HCT116 (cell line): ENCODE measurements at regions not wholly inside any gene's neighbourhood (a gene's known extent, or its start where the extent isn't known, plus 50 kb on each side); places are given as distances from the start of the nearest gene placed in this dataset.

Source experiments
- ATAC-seq: fragments of 200-7000 bp; cut with Tn5 transposase; 2 replicates; pipeline ENCODE4 v1.9.1; 2020; ENCODE audit warnings: mild to moderate bottlenecking, moderate library complexity
- BruUV-seq: library from RNA; stranded (reverse); fragments of 400-500 nt; replicated peaks from 2 replicates; lab custom pipeline; 2021; lab: Mats Ljungman, UMichigan
- CTCF ChIA-PET: fragments of 300-600 bp; sonication (Branson Sonifier 250); formaldehyde crosslinking; loops from one replicate; lab custom pipeline; 2021; ENCODE audit warnings: antibody characterized with exemption; lab: Charles Lee
- POLR2A ChIA-PET: fragments of 300-600, 350-600 bp; sonication (Branson Sonifier 250); formaldehyde crosslinking; loops from one replicate; lab custom pipeline; 2021; ENCODE audit warnings: antibody characterized with exemption; lab: Charles Lee
- RAD21 ChIA-PET, 2 experiments: fragments of 300-600 bp; sonication (Branson Sonifier 250); formaldehyde crosslinking; loops; one replicate each; lab custom pipeline; 2023; ENCODE audit warnings: low total read pairs in 2 of 2; ENCODE audit not compliant: uncharacterized antibody in 2 of 2, unreplicated experiment in 2 of 2, low non-redundant PET in 1 of 2; lab: Charles Lee
- DNase-seq: peaks from one replicate; pipeline ENCODE4 v3.0.0-alpha.2; 2010; ENCODE audit warnings: low read depth, low spot score
- H2AFZ ChIP-seq: fragments of 200-600 bp; shearing (Covaris generic), sonication (generic); 2 replicates; pipeline ENCODE4 v1.6.1; 2017; ENCODE audit warnings: low read depth, mixed run types, mixed read lengths, antibody characterized with exemption, low read length; ENCODE audit not compliant: poor library complexity, severe bottlenecking
- H3K27ac ChIP-seq: 2 replicates; pipeline ENCODE4 v1.5.1; 2012; ENCODE audit warnings: low read depth, low read length
- H3K27me3 ChIP-seq: fragments of 200-600 bp; sonication (generic); 2 replicates; pipeline ENCODE4 v1.6.1; 2016; ENCODE audit warnings: mixed run types, low read length, mixed read lengths; ENCODE audit not compliant: insufficient read depth
- H3K36me3 ChIP-seq, 2 experiments: fragments of 200-500 bp in 1 of 2; fragments of 200-600 bp in 1 of 2; sonication (Bioruptor generic) in 1 of 2; sonication (generic) in 1 of 2; 2 replicates each; pipeline versions ENCODE4 v1.5.1 to v1.6.1; 2014 to 2016; ENCODE audit warnings: low read length in 2 of 2, inconsistent platforms in 1 of 2, mixed read lengths in 1 of 2, mixed run types in 1 of 2; ENCODE audit not compliant: insufficient read depth in 2 of 2, control insufficient read depth in 1 of 2
- H3K4me1 ChIP-seq, 2 experiments: fragments of 200-600 bp in 1 of 2; sonication (generic) in 1 of 2; 2 replicates each; pipeline versions ENCODE4 v1.5.1 to v1.6.1; 2012 to 2017; ENCODE audit warnings: low read length in 2 of 2, inconsistent platforms in 1 of 2, mild to moderate bottlenecking in 1 of 2, mixed read lengths in 1 of 2, mixed run types in 1 of 2, moderate library complexity in 1 of 2; ENCODE audit not compliant: insufficient read depth in 2 of 2, control insufficient read depth in 1 of 2
- H3K4me2 ChIP-seq: fragments of 200-600 bp; sonication (generic); 2 replicates; pipeline ENCODE4 v1.6.1; 2017; ENCODE audit warnings: mixed run types, low read length, mixed read lengths
- H3K4me3 ChIP-seq, 2 experiments: fragments of 200-600 bp in 1 of 2; sonication (generic) in 1 of 2; replicated peaks in 1 of 2; 2 replicates each; pipeline ENCODE4 v1.5.1; 2011 to 2016; ENCODE audit warnings: low read length in 2 of 2, control low read depth in 1 of 2, low read depth in 1 of 2, mild to moderate bottlenecking in 1 of 2, mixed read lengths in 1 of 2, mixed run types in 1 of 2
- H3K79me2 ChIP-seq: fragments of 200-600 bp; sonication (generic); 2 replicates; pipeline ENCODE4 v1.6.1; 2017; ENCODE audit warnings: mild to moderate bottlenecking, mixed run types, low read length, moderate library complexity, mixed read lengths; ENCODE audit not compliant: insufficient read depth
- H3K9ac ChIP-seq: fragments of 200-600 bp; sonication (generic); 2 replicates; pipeline ENCODE4 v1.6.1; 2016; ENCODE audit warnings: low read length, mixed read lengths
- H3K9me2 ChIP-seq: fragments of 200-600 bp; sonication (generic), shearing (Covaris generic); 2 replicates; pipeline ENCODE4 v1.6.1; 2017; ENCODE audit warnings: mixed run types, mild to moderate bottlenecking, moderate library complexity; ENCODE audit not compliant: insufficient read depth
- H3K9me3 ChIP-seq, 2 experiments: fragments of 200-500 bp in 1 of 2; fragments of 200-600 bp in 1 of 2; sonication (Bioruptor generic) in 1 of 2; sonication (generic) in 1 of 2; 2 replicates each; pipeline ENCODE4 v1.6.1; 2014 to 2017; ENCODE audit warnings: low read length in 2 of 2, mixed read lengths in 2 of 2, inconsistent platforms in 1 of 2, low read depth in 1 of 2, mild to moderate bottlenecking in 1 of 2, mixed run types in 1 of 2, moderate library complexity in 1 of 2; ENCODE audit not compliant: control insufficient read depth in 1 of 2, insufficient read depth in 1 of 2
- H4K20me1 ChIP-seq: fragments of 200-600 bp; sonication (generic), shearing (Covaris generic); 2 replicates; pipeline ENCODE4 v1.6.1; 2017; ENCODE audit warnings: mixed run types, mild to moderate bottlenecking, moderate library complexity; ENCODE audit not compliant: insufficient read depth
- CBX3 ChIP-seq: IDR thresholded peaks from 2 replicates; pipeline ENCODE4 v1.6.1; 2012; ENCODE audit warnings: low read depth
- CEBPB ChIP-seq: IDR thresholded peaks from 2 replicates; pipeline ENCODE4 v1.6.1; 2012; ENCODE audit warnings: low read depth
- CTCF ChIP-seq, 3 experiments: fragments of 200-600 bp in 1 of 3; sonication (generic) in 1 of 3; IDR thresholded peaks in 2 of 3; conservative IDR thresholded peaks in 1 of 3; 2 replicates each; pipeline ENCODE4 v1.5.1; 2012 to 2017; ENCODE audit warnings: low read depth in 2 of 3, low read length in 2 of 3, antibody characterized with exemption in 1 of 3, borderline replicate concordance in 1 of 3, control low read depth in 1 of 3, mild to moderate bottlenecking in 1 of 3, mixed read lengths in 1 of 3, mixed run types in 1 of 3, moderate library complexity in 1 of 3; ENCODE audit not compliant: insufficient read depth in 1 of 3
- POLR2A ChIP-seq: IDR thresholded peaks from 2 replicates; pipeline ENCODE4 v1.7.0; 2011; ENCODE audit warnings: borderline replicate concordance; ENCODE audit not compliant: insufficient read depth, insufficient read length; ENCODE audit errors: extremely low read depth
- TCF7L2 ChIP-seq: IDR thresholded peaks from 2 replicates; pipeline ENCODE4 v1.7.0; 2011; ENCODE audit warnings: borderline replicate concordance, inconsistent platforms; ENCODE audit not compliant: insufficient read depth, insufficient read length; ENCODE audit errors: extremely low read depth
- YY1 ChIP-seq: IDR thresholded peaks from 2 replicates; pipeline ENCODE4 v1.6.1; 2011; ENCODE audit warnings: low read length, low read depth, moderate library complexity, mild to moderate bottlenecking; ENCODE audit not compliant: insufficient replicate concordance; ENCODE audit errors: extremely low read depth
- ZNF274 ChIP-seq: fragments of 200-500 bp; sonication (Bioruptor generic); IDR thresholded peaks from 2 replicates; pipeline ENCODE4 v1.6.1; 2014; ENCODE audit warnings: mild to moderate bottlenecking, low read depth, low read length, inconsistent platforms
- intact Hi-C: fragments of 100-400 bp; cut with micrococcal nuclease; formaldehyde crosslinking; loops from 2 replicates; pipeline ENCODE4 v1.10.0; 2022

GRCh38 chr6:11912420-11912819 lies 99.7 kb upstream of the HIVEP1 start (continued):
- no peak for TF ChIP-seq TCF7L2
- TF ChIP-seq, all 23 proteins: peak for 2

DNA sequence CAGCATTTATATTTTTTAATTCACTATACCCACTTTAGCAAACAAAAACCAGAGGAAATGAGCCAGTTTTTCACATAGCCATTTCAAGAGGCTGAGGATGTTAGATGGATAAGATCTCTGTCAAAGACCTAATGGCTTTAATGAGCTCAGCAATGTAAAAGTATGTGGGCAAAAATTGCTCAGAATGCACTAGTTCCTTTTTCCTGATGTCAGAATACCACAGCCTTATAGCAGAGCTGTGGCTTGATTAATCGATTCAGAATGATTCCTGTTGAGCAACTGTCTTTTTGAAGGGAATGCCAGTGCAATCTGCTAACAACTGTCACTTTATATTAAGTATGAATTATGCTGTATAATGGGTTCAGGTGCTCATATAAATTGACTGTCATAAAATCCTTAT lies 100.6 kb upstream of the HIVEP1 start:
- H3K79me2 ChIP-seq = no peaks in the 10 kb centered on the region
- no peak overlapping the region for H2AFZ ChIP-seq
- intact Hi-C loops = no loop called here
- H3K27me3 ChIP-seq = no peaks in the 10 kb centered on the region
- no TSS peak for BruUV-seq
- no peak overlapping the region for H3K27ac ChIP-seq
- no peak for ATAC-seq
- no peaks in the 10 kb centered on the region for H3K9me2 ChIP-seq
- H3K36me3 ChIP-seq = no peaks in the 10 kb centered on the region
- H3K9ac ChIP-seq = no peak overlapping the region
- H3K9me3 ChIP-seq = 0 out of 4 replicates have a peak, but pooled peaks cover 0 to 9% of the 10 kb centered on the region in 2 experiments
- no peak for TF ChIP-seq YY1
- no peak for TF ChIP-seq CBX3
- no peak for TF ChIP-seq POLR2A
- TF ChIP-seq CEBPB = no peak
- TF ChIP-seq ZNF274 = no peak
- TF ChIP-seq CTCF (IDR thresholded peaks at IDR 0.05 in 2 of 3, conservative IDR thresholded peaks at IDR 0.05 in 1 of 3; ENCODE audit: borderline replicate concordance in 1 of 3, insufficient read depth in 1 of 3, low read depth in 2 of 3, low read length in 2 of 3) = no peak
- ChIA-PET RAD21 (no interaction called here), CTCF (no interaction called here), POLR2A (no interaction called here)
- H3K4me1 ChIP-seq = no peaks in the 10 kb centered on the region
- DNase-seq = no peak
- no peak overlapping the region for H3K4me3 ChIP-seq
- H4K20me1 ChIP-seq = no peaks in the 10 kb centered on the region
- no peak overlapping the region for H3K4me2 ChIP-seq
